Osteoblast (primary cell): ENCODE measurements at regions not wholly inside any gene's neighbourhood (a gene's known extent, or its start where the extent isn't known, plus 50 kb on each side); places are given as distances from the start of the nearest gene placed in this dataset.
A peak's percentile ranks its signal among the peaks of the same experiment; 100 is the strongest.

ENCODE experiments used
- DNase-seq: peaks from one replicate; pipeline ENCODE4 v3.0.0; 2011; ENCODE audit warnings: low spot score, mixed read lengths; ENCODE audit not compliant: insufficient read length; ENCODE audit errors: missing footprints
- H2AFZ ChIP-seq: 2 replicates; pipeline ENCODE4 v1.6.0; 2011; ENCODE audit warnings: mild to moderate bottlenecking, low read length
- H3K27ac ChIP-seq: 2 replicates; pipeline ENCODE4 v1.5.1; 2011; ENCODE audit warnings: mild to moderate bottlenecking, low read depth, low read length, moderate library complexity
- H3K27me3 ChIP-seq: 2 replicates; pipeline ENCODE4 v1.6.0; 2012; ENCODE audit warnings: mild to moderate bottlenecking, control low read depth, inconsistent platforms, low read length, moderate library complexity; ENCODE audit not compliant: insufficient read depth
- H3K36me3 ChIP-seq: 2 replicates; pipeline ENCODE4 v1.5.1; 2011; ENCODE audit warnings: mild to moderate bottlenecking, low read length, control low read depth, moderate library complexity; ENCODE audit not compliant: insufficient read depth
- H3K4me1 ChIP-seq: 2 replicates; pipeline ENCODE4 v1.5.1; 2011; ENCODE audit warnings: mild to moderate bottlenecking, low read length, control low read depth, moderate library complexity; ENCODE audit not compliant: insufficient read depth
- H3K4me2 ChIP-seq: 2 replicates; pipeline ENCODE4 v1.6.0; 2011; ENCODE audit warnings: mild to moderate bottlenecking, low read length; ENCODE audit not compliant: insufficient read depth
- H3K4me3 ChIP-seq: fragments of 200-600 bp; sonication (generic); 3 replicates; pipeline ENCODE4 v1.5.1; 2012; ENCODE audit warnings: mild to moderate bottlenecking, low read length, inconsistent platforms; ENCODE audit not compliant: insufficient read depth
- H3K79me2 ChIP-seq: 2 replicates; pipeline ENCODE4 v1.6.0; 2012; ENCODE audit warnings: mild to moderate bottlenecking, low read length, control low read depth, inconsistent platforms; ENCODE audit not compliant: insufficient read depth
- H3K9me3 ChIP-seq: 2 replicates; pipeline ENCODE4 v1.5.1; 2011; ENCODE audit warnings: low read depth, low read length, control low read depth
- H4K20me1 ChIP-seq: 2 replicates; pipeline ENCODE4 v1.6.0; 2012; ENCODE audit warnings: mild to moderate bottlenecking, low read length, control low read depth; ENCODE audit not compliant: insufficient read depth
- TF ChIP-seq, protein P1 (sequence below): IDR thresholded peaks from 2 replicates; pipeline ENCODE4 v1.5.1; 2011; ENCODE audit warnings: mild to moderate bottlenecking, low read depth, low read length, moderate library complexity; ENCODE audit errors: extremely low read depth

DNA sequence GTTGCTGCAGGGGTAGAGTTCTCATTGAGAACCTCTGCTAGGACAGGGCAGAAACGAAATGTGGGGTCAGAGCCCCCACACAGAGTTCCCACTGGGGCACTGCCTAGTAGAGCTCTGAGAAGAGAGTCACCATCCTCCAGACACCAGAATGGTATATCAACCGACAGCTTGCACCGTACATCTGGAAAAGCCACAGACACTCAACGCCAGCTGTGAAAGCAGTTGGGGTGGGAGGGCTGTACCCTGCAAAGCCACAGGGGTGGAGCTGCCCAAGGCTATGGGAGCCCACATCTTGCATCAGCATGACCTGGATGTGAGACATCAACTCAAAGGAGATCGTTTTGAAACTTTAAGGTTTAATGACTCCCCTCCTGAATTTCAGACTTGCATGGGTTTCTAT lies 284.0 kb upstream of the DEPDC1 start:
- Histone ChIP-seq H3K27me3 (no peaks in the 10 kb centered on the region), H4K20me1 (no peaks in the 10 kb centered on the region), H3K36me3 (no peaks in the 10 kb centered on the region), H3K27ac (no peak overlapping the region), H3K79me2 (no peaks in the 10 kb centered on the region), H3K9me3 (no peaks in the 10 kb centered on the region), H3K4me1 (no peaks in the 10 kb centered on the region), H3K4me3 (no peak overlapping the region), H2AFZ (no peak overlapping the region), H3K4me2 (no peak overlapping the region)
- DNase-seq, result no peak
- TF ChIP-seq, protein P1, sequence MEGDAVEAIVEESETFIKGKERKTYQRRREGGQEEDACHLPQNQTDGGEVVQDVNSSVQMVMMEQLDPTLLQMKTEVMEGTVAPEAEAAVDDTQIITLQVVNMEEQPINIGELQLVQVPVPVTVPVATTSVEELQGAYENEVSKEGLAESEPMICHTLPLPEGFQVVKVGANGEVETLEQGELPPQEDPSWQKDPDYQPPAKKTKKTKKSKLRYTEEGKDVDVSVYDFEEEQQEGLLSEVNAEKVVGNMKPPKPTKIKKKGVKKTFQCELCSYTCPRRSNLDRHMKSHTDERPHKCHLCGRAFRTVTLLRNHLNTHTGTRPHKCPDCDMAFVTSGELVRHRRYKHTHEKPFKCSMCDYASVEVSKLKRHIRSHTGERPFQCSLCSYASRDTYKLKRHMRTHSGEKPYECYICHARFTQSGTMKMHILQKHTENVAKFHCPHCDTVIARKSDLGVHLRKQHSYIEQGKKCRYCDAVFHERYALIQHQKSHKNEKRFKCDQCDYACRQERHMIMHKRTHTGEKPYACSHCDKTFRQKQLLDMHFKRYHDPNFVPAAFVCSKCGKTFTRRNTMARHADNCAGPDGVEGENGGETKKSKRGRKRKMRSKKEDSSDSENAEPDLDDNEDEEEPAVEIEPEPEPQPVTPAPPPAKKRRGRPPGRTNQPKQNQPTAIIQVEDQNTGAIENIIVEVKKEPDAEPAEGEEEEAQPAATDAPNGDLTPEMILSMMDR, result no peak

- Histone ChIP-seq H3K9me3 (no peaks in the 10 kb centered on the region), H3K27ac (no peak overlapping the region), H4K20me1 (no peaks in the 10 kb centered on the region), H3K4me3 (no peak overlapping the region), H3K79me2 (no peaks in the 10 kb centered on the region), H3K27me3 (no peaks in the 10 kb centered on the region), H3K36me3 (no peaks in the 10 kb centered on the region), H3K4me1 (no peaks in the 10 kb centered on the region), H3K4me2 (no peak overlapping the region), H2AFZ (no peak overlapping the region)
- TF ChIP-seq, protein P1, result no peak
- DNase-seq, result peak; percentile 47
These were observed 286.0 kb upstream of the DEPDC1 start for GRCh38 chr1:68782890-68783289.

GRCh38 chr1:68785328-68785727 lies 288.4 kb upstream of the DEPDC1 start:
- Histone ChIP-seq H3K36me3 (no peaks in the 10 kb centered on the region), H3K4me1 (no peaks in the 10 kb centered on the region), H4K20me1 (no peaks in the 10 kb centered on the region), H3K4me2 (no peak overlapping the region), H3K9me3 (no peaks in the 10 kb centered on the region), H2AFZ (no peak overlapping the region), H3K27ac (no peak overlapping the region), H3K27me3 (no peaks in the 10 kb centered on the region), H3K79me2 (no peaks in the 10 kb centered on the region), H3K4me3 (no peak overlapping the region)
- no peak for DNase-seq
- TF ChIP-seq, protein P1, result no peak

DNA sequence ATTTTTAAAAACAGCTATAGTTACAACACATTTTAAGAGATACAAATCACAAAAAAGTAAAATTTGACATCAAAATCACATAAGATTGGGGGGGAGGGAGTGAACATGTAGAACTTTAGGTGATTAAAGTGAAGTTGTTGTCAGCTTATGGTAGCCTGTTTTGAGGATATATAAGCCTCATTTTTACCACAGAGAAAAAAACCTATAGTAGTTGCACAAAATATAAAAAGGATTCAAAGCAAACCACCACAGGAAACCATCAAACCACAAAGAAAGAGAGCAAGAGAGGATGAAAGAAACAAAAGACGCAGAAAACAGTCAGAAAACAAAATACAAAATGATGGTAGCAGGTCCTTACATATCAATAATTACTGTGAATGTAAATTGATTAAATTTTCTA lies 291.9 kb upstream of the DEPDC1 start:
- H3K4me2 ChIP-seq, result no peak overlapping the region

More for the DNA sequence above, 291.9 kb upstream of the DEPDC1 start:
- H3K4me1 ChIP-seq, result no peaks in the 10 kb centered on the region
- H3K79me2 ChIP-seq, result no peaks in the 10 kb centered on the region
- H4K20me1 ChIP-seq, result no peaks in the 10 kb centered on the region
- TF ChIP-seq, protein P1, result no peak
- no peaks in the 10 kb centered on the region for H3K9me3 ChIP-seq
- no peaks in the 10 kb centered on the region for H3K27me3 ChIP-seq
- H3K4me3 ChIP-seq, result no peak overlapping the region
- no peak for DNase-seq
- no peak overlapping the region for H3K27ac ChIP-seq
- H2AFZ ChIP-seq, result no peak overlapping the region
- H3K36me3 ChIP-seq, result no peaks in the 10 kb centered on the region
